ENCODE measurements at regions not wholly inside any gene's neighbourhood (a gene's known extent, or its start where the extent isn't known, plus 50 kb on each side); places are given as distances from the start of the nearest gene placed in this dataset.

- no peak for DNase-seq (ENCODE audit: low spot score)
Measured at GRCh38 chr3:70840106-70840870, 527.9 kb upstream of the MDFIC2 start.

- DNase-seq (ENCODE audit: low spot score) = no peak
Measured at GRCh38 chr3:70833239-70833960, 521.0 kb upstream of the MDFIC2 start.

DNA sequence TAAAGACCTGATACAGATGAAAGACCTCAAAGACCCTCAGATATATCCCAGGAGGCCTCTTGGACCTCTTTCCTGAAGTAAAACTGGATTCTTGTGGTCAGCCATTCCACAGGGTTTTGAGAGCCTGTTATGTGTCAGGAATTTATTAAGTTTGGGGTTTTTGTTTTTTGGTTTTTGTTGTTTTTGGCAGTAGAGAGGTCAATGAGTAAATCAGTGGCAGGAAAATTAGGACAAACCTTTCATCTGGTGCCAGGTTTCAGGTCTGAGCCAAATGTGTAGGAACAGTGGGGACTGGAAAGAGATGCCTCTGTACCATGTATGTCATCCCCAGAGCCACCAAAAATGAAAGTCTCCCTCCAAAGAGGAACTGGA lies 520.4 kb upstream of the MDFIC2 start:
- no peak for DNase-seq (ENCODE audit: low spot score)

- DNase-seq (ENCODE audit: low spot score) = no peak
Measured at GRCh38 chr3:70832089-70832833, 519.8 kb upstream of the MDFIC2 start.

- DNase-seq (ENCODE audit: low spot score) = no peak
Measured at GRCh38 chr3:70829092-70829491, 516.7 kb upstream of the MDFIC2 start.

GRCh38 chr3:70824773-70825172 lies 512.3 kb upstream of the MDFIC2 start:
- no peak for DNase-seq (ENCODE audit: low spot score)

- no peak for DNase-seq (ENCODE audit: low spot score)
Measured at GRCh38 chr3:70824078-70824477, 511.6 kb upstream of the MDFIC2 start.

- no peak for DNase-seq (ENCODE audit: low spot score)
Measured at GRCh38 chr3:70823622-70824021, 511.2 kb upstream of the MDFIC2 start.

DNA sequence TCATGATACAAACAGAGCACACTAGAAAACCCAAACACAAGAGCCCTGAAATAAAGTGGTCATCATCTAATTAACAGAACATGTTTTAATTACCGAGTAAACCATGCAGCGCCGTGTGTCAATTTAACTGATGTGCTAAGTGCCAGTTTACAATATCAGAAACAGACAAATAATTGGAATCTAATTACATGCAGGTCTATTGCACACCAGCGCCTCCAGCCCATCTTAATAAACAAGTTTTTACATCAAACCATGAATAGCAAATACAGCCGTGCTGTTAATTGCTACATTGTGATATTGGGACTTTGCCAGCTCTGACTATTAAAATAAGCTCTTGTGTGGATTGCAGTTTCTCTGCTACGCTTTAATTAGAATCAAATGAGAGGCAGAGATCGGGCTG lies 510.2 kb upstream of the MDFIC2 start:
- DNase-seq (ENCODE audit: low spot score) = no peak

DNA sequence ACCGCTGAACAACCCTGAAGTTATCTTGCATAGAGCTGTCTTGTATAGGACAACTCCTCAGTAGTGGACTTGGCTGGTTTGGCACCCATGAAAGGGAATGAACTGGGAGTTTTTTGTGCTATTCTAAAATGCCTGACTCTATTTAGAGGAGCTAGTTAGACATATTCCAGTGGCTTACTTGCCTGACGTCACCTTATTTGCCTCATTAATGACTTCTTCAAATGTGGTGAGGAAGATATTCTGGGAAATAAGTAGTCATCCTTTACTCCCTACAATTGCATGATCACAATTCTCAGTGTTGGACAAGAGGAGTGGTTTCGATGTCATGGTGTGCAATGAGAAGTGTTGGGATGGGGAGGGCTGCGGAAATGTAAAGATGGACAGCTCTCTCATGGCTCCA lies 509.2 kb upstream of the MDFIC2 start:
- DNase-seq (ENCODE audit: low spot score) = no peak

- DNase-seq (ENCODE audit: low spot score) = no peak
Measured at GRCh38 chr3:70820397-70820796, 508.0 kb upstream of the MDFIC2 start.

GRCh38 chr3:70818145-70818544 lies 505.7 kb upstream of the MDFIC2 start:
- DNase-seq (ENCODE audit: low spot score) = no peak

DNA sequence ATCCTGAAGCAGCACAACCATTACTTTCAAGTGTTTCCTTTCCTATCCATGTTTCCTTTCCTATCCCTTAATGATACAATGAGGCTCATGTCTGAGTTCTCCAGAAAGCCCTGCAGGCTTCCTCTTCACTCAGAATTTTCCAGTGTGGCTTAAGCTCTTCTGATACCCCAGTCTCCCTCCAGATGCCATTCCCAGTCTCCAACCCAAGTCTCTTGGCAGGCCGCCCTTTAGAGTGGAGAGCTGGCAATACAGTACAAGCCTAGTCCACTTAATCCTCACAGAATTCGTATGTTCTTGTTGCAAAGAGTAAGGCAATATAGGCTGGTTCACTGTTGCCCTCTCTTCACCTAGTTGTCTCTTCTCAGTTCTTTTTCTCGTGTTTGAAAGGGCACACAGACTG lies 503.9 kb upstream of the MDFIC2 start:
- DNase-seq (ENCODE audit: low spot score) = no peak

- no peak for DNase-seq (ENCODE audit: low spot score)
Measured at GRCh38 chr3:70815817-70816216, 503.4 kb upstream of the MDFIC2 start.

DNA sequence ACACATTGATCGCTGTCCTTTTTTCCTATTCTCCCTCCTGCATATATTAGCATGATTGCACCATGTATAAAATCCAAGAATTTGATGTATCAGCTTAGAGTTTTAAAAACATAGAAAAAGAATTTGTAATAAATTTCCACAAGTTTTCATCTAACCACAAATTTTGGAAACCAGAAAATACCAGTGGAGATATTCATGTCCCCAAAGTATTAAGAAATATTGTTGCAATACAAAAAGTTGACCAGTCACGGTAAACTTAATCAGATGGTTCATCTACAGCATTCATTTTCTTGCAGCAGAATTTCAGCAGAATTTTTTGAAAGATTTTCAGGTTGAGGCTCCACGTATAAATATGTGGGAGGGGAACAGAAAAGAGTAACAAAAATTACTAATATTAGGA lies 500.9 kb upstream of the MDFIC2 start:
- DNase-seq (ENCODE audit: low spot score) = no peak

DNA sequence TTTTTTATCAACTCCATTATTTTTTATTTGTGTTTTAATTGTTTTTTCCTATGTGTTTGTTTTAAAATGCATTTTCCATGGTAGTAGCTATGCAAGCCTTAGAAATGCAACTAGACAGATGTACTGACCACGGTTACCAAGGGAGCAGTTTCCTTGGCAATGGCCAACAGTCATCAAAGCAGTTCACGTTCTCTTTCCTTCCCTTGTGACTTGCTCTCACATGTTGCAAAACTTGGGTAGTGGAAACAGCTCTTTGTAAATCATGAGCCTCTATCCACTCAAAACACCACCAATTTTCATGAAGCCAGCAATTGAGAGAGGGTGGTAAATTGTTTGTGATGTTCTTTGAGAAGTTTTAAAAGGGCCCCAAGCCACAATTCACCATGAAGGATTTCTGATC lies 499.4 kb upstream of the MDFIC2 start:
- DNase-seq (ENCODE audit: low spot score) = no peak

DNA sequence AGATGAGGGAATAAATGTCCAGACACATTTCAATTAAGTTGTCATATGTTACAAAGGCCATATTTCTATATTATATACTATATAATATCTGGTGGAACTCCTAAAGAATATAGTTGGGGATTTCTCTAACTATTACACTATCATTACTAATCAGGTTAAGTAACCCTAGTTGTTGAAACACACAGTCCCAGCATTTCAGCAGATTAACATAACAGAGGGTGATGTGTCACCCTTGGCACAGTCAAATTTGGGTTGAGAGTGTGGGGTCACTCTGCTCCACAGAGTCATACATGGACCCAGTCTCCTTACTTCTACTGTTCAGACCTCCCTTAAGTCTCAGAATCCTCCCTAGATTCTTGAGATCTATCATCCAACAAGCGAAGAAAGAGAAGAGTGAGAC lies 496.4 kb upstream of the MDFIC2 start:
- DNase-seq (ENCODE audit: low spot score) = no peak

DNA sequence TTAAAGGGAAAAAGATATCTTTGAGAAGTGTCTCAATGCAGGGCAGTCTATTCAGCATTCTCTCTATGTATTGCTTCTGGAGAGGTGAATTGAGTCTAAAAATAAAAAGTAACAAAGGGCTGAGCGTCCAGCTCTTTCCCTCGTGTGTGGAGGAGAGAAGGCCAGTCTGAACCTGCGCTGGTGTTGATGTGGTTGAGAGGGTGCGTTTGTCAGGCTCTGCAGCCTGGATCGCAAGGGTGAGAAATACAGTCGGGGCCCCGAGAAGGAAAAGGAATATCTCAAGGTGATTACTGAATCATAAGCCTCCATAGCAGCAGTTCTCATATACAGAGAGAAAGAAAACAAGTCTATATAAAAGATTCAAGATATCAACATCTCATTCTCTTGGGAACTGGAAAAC lies 494.1 kb upstream of the MDFIC2 start:
- no peak for DNase-seq (ENCODE audit: low spot score)

- DNase-seq (ENCODE audit: low spot score) = no peak
Measured at GRCh38 chr3:70806021-70806420, 493.6 kb upstream of the MDFIC2 start.

- DNase-seq (ENCODE audit: low spot score) = no peak
Measured at GRCh38 chr3:70805061-70805889, 492.8 kb upstream of the MDFIC2 start.

DNA sequence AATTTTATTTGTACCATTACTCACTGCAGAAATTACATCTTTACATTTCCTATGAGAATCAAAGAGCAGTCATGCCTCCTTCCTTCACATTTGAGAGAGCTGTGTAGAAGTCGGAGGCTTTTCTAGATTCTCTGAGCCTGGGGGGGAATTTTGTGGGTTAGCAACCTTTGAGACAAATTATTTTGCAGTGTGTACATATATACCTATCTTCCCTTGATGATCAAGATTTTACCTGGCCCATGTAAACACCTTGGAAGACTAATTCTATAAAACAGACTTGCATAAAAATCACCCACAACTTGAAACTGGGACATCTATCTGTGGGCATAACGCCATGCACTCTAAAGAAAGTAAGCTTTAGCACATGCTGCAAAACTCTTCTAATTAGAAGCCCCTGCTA lies 491.5 kb upstream of the MDFIC2 start:
- DNase-seq (ENCODE audit: low spot score) = no peak

- no peak for DNase-seq (ENCODE audit: low spot score)
Measured at GRCh38 chr3:70803319-70803718, 490.9 kb upstream of the MDFIC2 start.

Data from CD4-positive, alpha-beta T cell treated with Interleukin-15 for 4 hours (primary cell).